Activated T-cell treated with anti-CD3 and anti-CD28 coated beads, Interleukin-2, amount 50 U/mL, for 24 hours (primary cell): ENCODE measurements at regions not wholly inside any gene's neighbourhood (a gene's known extent, or its start where the extent isn't known, plus 50 kb on each side); places are given as distances from the start of the nearest gene placed in this dataset.
"Not testable (repeated sequence)": the region's sequence is repeated elsewhere in the genome, so short reads cannot be mapped to it uniquely, and the experiment has no call there.

ENCODE experiments used
- DNase-seq: peaks from one replicate; pipeline ENCODE4 v3.0.0-alpha.2; 2020
- H3K27ac Mint-ChIP-seq: 2 replicates; pipeline ENCODE4 v1.8.0; 2020; ENCODE audit warnings: mild to moderate bottlenecking, mixed read lengths
- H3K27me3 Mint-ChIP-seq: 2 replicates; pipeline ENCODE4 v1.8.0; 2020; ENCODE audit warnings: mixed read lengths
- H3K36me3 Mint-ChIP-seq: 2 replicates; pipeline ENCODE4 v1.8.0; 2020; ENCODE audit warnings: low read depth, mixed read lengths
- H3K4me1 Mint-ChIP-seq: 2 replicates; pipeline ENCODE4 v1.8.0; 2020; ENCODE audit warnings: low read depth, mixed read lengths
- H3K4me3 Mint-ChIP-seq: 2 replicates; pipeline ENCODE4 v1.8.0; 2020; ENCODE audit warnings: mild to moderate bottlenecking, moderate library complexity, mixed read lengths
- H3K9me3 Mint-ChIP-seq: 2 replicates; pipeline ENCODE4 v1.8.0; 2020; ENCODE audit warnings: mixed read lengths

GRCh38 chr7:42545049-42545724 lies 308.2 kb upstream of the GLI3 start:
- no peaks in the 10 kb centered on the region for H3K27me3 Mint-ChIP-seq
- no peaks in the 10 kb centered on the region for H3K36me3 Mint-ChIP-seq
- H3K9me3 Mint-ChIP-seq, result peaks cover 3% of the 10 kb centered on the region
- no peak overlapping the region for H3K4me3 Mint-ChIP-seq
- no peak for DNase-seq
- no peak overlapping the region for H3K27ac Mint-ChIP-seq
- H3K4me1 Mint-ChIP-seq, result no peaks in the 10 kb centered on the region

DNA sequence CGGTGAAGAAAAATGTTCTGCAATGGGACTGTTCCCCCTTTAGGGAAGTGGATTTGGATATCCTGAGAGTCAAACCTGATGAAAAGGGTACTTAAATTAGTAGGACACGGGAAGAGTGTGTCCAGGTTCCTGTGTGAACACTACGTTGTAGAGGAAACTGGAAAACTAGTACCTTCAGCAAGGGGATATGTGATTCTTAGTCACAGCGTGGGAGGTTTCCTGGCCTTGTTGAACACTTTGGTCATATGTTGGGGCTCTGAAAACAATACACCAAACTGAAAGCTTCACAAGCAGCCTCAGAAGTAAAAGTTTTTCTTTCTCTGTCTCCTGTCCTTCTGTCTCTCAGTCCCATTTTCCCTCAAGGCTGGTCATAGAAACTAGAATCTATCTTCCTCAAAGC lies 306.9 kb upstream of the GLI3 start:
- H3K4me3 Mint-ChIP-seq, result no peak overlapping the region
- H3K27me3 Mint-ChIP-seq, result no peaks in the 10 kb centered on the region
- no peaks in the 10 kb centered on the region for H3K4me1 Mint-ChIP-seq
- H3K36me3 Mint-ChIP-seq, result no peaks in the 10 kb centered on the region
- H3K9me3 Mint-ChIP-seq, result peaks cover 3% of the 10 kb centered on the region
- no peak for DNase-seq
- H3K27ac Mint-ChIP-seq, result no peak overlapping the region

- not testable (repeated sequence) for H3K9me3 Mint-ChIP-seq, H3K27ac Mint-ChIP-seq, H3K4me1 Mint-ChIP-seq, H3K4me3 Mint-ChIP-seq, DNase-seq, H3K27me3 Mint-ChIP-seq, H3K36me3 Mint-ChIP-seq
These were observed 305.4 kb upstream of the GLI3 start for GRCh38 chr7:42542446-42542845.

DNA sequence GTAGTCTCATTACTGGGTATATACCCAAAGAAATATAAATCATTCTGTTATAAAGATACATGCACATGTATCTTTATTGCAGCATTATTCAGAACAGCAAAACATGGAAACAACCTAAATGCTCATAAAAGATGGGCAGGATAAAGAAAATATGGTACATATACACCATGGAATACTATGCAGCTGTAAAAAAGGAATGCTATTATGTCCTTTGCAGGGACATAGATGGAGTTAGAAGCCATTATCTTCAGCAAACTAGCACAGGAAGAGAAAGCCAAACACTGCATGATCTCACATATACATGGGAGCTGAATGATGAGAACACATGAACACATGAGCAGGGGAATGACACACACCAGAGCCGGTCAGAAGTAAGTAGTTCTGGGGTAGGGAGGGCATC lies 297.4 kb upstream of the GLI3 start:
- Mint-ChIP-seq H3K9me3 (peaks cover 26% of the 10 kb centered on the region), H3K4me1 (no peaks in the 10 kb centered on the region), H3K27me3 (no peaks in the 10 kb centered on the region), H3K4me3 (no peak overlapping the region), H3K27ac (no peak overlapping the region), H3K36me3 (no peaks in the 10 kb centered on the region)
- no peak for DNase-seq

GRCh38 chr7:42527004-42527403 lies 290.0 kb upstream of the GLI3 start:
- Mint-ChIP-seq H3K9me3 (peaks cover 20% of the 10 kb centered on the region), H3K27me3 (peaks cover 4% of the 10 kb centered on the region), H3K36me3 (no peaks in the 10 kb centered on the region), H3K4me1 (no peaks in the 10 kb centered on the region), H3K4me3 (no peak overlapping the region), H3K27ac (no peak overlapping the region)
- DNase-seq, result no peak

- DNase-seq, result no peak
- Mint-ChIP-seq H3K4me1 (no peaks in the 10 kb centered on the region), H3K36me3 (no peaks in the 10 kb centered on the region), H3K27ac (no peak overlapping the region), H3K9me3 (peaks cover 6% of the 10 kb centered on the region), H3K27me3 (peaks cover 4% of the 10 kb centered on the region), H3K4me3 (no peak overlapping the region)
These were observed 285.4 kb upstream of the GLI3 start for GRCh38 chr7:42522227-42522991.

DNA sequence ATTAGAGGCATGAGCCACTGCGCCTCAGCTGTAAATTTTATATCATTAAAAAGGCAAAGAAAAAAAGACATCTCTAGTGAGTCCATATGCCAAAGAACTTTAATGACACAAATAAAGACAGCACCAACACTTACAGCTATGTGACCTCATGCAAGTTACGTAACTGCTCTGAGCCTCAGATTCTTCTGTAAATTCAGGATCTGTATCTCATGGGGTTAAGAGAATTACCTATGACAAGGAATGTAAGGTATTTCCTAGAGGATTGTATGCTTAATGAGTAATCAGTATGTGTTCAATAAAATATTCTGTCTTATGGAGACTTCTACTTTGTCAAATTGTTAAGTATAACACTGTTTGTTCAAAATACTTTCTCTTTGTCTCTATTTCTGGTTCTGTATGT lies 274.0 kb upstream of the GLI3 start:
- DNase-seq, result no peak
- H3K27ac Mint-ChIP-seq, result no peak overlapping the region
- H3K4me3 Mint-ChIP-seq, result no peak overlapping the region
- H3K27me3 Mint-ChIP-seq, result no peaks in the 10 kb centered on the region
- H3K36me3 Mint-ChIP-seq, result no peaks in the 10 kb centered on the region
- H3K9me3 Mint-ChIP-seq, result no peaks in the 10 kb centered on the region
- no peaks in the 10 kb centered on the region for H3K4me1 Mint-ChIP-seq

DNA sequence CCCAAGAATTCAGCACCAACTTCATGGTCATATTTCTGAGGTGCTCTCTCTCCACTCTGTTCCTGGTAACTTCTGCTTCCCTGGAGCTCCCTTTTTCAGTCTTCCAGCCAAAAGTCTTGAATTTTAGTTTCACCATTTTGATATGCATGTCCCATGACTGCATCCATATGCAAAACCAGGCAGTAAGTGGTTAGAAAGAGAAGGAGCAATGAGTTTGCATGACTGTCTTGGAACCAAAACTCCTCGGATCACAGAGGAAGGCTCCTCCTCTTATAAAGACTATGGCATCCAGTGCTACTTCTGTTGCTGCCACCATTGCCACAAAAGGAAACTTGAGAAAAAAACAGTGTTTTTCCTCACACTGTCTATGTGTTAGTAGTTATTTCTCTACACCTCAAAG lies 269.1 kb upstream of the GLI3 start:
- Mint-ChIP-seq H3K9me3 (peaks cover 6% of the 10 kb centered on the region), H3K27ac (no peak overlapping the region), H3K4me1 (no peaks in the 10 kb centered on the region), H3K27me3 (no peaks in the 10 kb centered on the region), H3K36me3 (no peaks in the 10 kb centered on the region), H3K4me3 (no peak overlapping the region)
- no peak for DNase-seq

DNA sequence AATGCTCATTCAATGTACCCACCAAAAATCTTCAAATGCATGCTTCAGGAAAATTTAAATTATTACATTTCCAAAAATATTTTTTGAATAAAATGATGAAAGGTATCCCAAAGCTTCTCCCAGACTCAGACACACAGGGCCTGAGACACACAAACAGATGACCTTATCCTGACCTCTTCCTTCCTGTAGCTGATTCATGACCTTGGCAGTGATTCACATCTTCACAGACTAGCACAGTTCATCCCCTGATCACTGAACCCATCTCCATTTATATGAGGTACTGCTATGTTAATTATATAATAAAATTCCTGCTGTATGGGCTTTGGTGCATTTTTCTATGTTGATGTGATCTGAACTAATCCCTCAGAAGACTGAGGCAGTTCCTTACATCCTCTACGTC lies 265.0 kb upstream of the GLI3 start:
- Mint-ChIP-seq H3K9me3 (peaks cover 6% of the 10 kb centered on the region), H3K27me3 (no peaks in the 10 kb centered on the region), H3K4me1 (no peaks in the 10 kb centered on the region), H3K27ac (no peak overlapping the region), H3K36me3 (no peaks in the 10 kb centered on the region), H3K4me3 (no peak overlapping the region)
- no peak for DNase-seq

DNA sequence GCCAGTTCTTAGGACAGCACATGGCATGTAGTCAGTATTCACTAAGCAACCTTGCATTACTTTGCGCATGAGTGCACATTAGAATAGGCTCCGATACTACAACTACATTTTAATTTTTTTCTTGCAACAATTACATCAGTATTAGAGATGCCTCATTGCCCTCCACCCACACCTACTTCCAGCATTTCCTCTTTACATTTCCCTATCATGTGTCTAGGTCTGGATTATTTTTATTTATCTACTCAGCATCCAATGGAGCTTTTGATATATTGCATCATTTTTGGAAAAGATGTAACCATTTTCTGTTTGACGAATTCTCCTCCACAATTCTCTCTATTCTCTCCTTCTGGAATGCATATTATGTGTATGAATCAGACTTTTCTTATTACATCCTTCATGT lies 258.2 kb upstream of the GLI3 start:
- H3K27me3 Mint-ChIP-seq, result peaks cover 35% of the 10 kb centered on the region
- no peak overlapping the region for H3K27ac Mint-ChIP-seq
- H3K4me1 Mint-ChIP-seq, result peaks cover 5% of the 10 kb centered on the region
- H3K36me3 Mint-ChIP-seq, result no peaks in the 10 kb centered on the region
- no peak for DNase-seq
- H3K9me3 Mint-ChIP-seq, result no peaks in the 10 kb centered on the region
- no peak overlapping the region for H3K4me3 Mint-ChIP-seq

DNA sequence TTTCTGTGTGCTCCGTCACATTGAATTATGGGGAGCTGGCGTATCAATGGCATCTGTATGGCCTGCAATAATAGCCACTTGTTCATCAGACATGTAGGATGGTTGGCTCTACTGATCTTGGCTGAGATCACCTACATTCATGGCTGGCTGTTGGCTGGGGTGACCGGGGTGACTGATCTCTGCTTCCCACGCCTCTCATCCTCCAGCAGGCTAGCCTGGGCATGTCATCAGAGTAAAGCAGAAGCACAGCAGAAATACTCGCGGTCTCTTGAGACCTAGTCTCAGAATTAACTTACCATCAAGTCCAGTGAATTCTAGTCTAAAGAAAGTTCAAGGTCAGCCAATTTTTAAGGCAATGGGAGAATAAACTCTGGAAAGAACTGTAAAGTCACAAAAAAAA lies 257.7 kb upstream of the GLI3 start:
- DNase-seq, result no peak
- no peak overlapping the region for H3K4me3 Mint-ChIP-seq
- peaks cover 5% of the 10 kb centered on the region for H3K4me1 Mint-ChIP-seq

GRCh38 chr7:42494199-42494710 lies 257.2 kb upstream of the GLI3 start:
- no peak for DNase-seq
- H3K4me1 Mint-ChIP-seq, result peaks cover 5% of the 10 kb centered on the region
- peaks cover 35% of the 10 kb centered on the region for H3K27me3 Mint-ChIP-seq
- no peaks in the 10 kb centered on the region for H3K9me3 Mint-ChIP-seq
- H3K27ac Mint-ChIP-seq, result no peak overlapping the region
- no peak overlapping the region for H3K4me3 Mint-ChIP-seq
- H3K36me3 Mint-ChIP-seq, result no peaks in the 10 kb centered on the region

More for the DNA sequence above, 257.7 kb upstream of the GLI3 start:
- Mint-ChIP-seq H3K27ac (no peak overlapping the region), H3K9me3 (no peaks in the 10 kb centered on the region), H3K36me3 (no peaks in the 10 kb centered on the region), H3K27me3 (peaks cover 35% of the 10 kb centered on the region)

GRCh38 chr7:42493436-42494198 lies 256.6 kb upstream of the GLI3 start:
- H3K9me3 Mint-ChIP-seq, result no peaks in the 10 kb centered on the region
- no peaks in the 10 kb centered on the region for H3K36me3 Mint-ChIP-seq
- H3K27me3 Mint-ChIP-seq, result peaks cover 35% of the 10 kb centered on the region
- DNase-seq, result no peak
- no peak overlapping the region for H3K4me3 Mint-ChIP-seq
- peaks cover 5% of the 10 kb centered on the region for H3K4me1 Mint-ChIP-seq
- H3K27ac Mint-ChIP-seq, result no peak overlapping the region

DNA sequence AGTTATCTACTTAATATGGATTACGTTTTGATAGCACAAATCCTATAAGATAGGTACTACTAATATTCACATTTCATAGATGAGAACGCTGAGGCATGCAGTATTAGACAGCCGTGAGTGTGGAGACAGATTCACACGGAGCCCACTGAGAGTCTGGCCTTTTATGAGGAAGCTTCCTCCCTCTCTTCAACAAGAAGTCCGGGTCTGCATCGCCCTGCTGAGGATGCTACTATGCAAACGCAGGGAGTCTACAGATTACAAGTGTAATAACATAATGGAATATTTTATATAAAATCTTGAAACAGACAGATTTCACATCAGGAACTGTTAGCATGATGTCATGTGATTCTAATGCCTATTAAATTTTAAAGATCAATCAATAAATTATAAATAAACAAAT lies 255.9 kb upstream of the GLI3 start:
- peaks cover 5% of the 10 kb centered on the region for H3K4me1 Mint-ChIP-seq
- H3K36me3 Mint-ChIP-seq, result no peaks in the 10 kb centered on the region
- no peak for DNase-seq
- peaks cover 35% of the 10 kb centered on the region for H3K27me3 Mint-ChIP-seq
- no peaks in the 10 kb centered on the region for H3K9me3 Mint-ChIP-seq
- no peak overlapping the region for H3K4me3 Mint-ChIP-seq
- H3K27ac Mint-ChIP-seq, result no peak overlapping the region

DNA sequence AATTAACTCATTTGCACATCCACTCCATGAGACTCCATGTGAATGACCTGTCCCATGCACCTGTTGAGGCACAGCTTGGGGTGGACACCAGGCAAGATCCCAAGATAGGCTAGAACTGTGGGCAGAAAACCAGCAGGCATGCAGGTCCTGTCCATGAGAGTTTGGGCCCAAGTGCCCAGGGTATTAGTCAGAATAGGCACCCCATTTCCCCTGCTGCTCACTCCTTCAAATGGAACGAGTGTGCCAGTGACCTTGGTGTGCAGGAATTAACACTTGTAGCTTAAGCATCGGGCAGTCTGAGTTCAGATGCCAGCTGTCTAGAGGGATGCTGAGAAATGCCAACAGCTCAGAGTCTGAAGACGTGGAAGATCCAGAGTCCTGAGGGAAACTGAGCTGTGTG lies 254.1 kb upstream of the GLI3 start:
- Mint-ChIP-seq H3K36me3 (no peaks in the 10 kb centered on the region), H3K9me3 (no peaks in the 10 kb centered on the region), H3K4me1 (peaks cover 5% of the 10 kb centered on the region), H3K27ac (no peak overlapping the region), H3K4me3 (no peak overlapping the region), H3K27me3 (peaks cover 33% of the 10 kb centered on the region)
- no peak for DNase-seq
